NCI-H345 treated with DMSO at 0.1 percent for 48 hours (cell line): ENCODE measurements at regions not wholly inside any gene's neighbourhood (a gene's known extent, or its start where the extent isn't known, plus 50 kb on each side); places are given as distances from the start of the nearest gene placed in this dataset.

Source experiments
- DNase-seq: peaks from one replicate; lab custom pipeline; 2025; ENCODE audit not compliant: unreplicated experiment; lab: John Stamatoyannopoulos, UW

- no peak for DNase-seq
Measured at GRCh38 chr4:15226203-15226602, 201.6 kb upstream of the C1QTNF7 start.

- DNase-seq: peak; percentile 17
Measured at GRCh38 chr4:15231265-15232091, 196.4 kb upstream of the C1QTNF7 start.

- no peak for DNase-seq
Measured at GRCh38 chr4:15232366-15233263, 195.2 kb upstream of the C1QTNF7 start.

- no peak for DNase-seq
Measured at GRCh38 chr4:15233264-15233597, 194.6 kb upstream of the C1QTNF7 start.

- DNase-seq: no peak
Measured at GRCh38 chr4:15233626-15234025, 194.2 kb upstream of the C1QTNF7 start.

GRCh38 chr4:15234116-15234855 is 193.5 kb upstream of the C1QTNF7 start:
- no peak for DNase-seq

- no peak for DNase-seq
Measured at GRCh38 chr4:15234856-15235126, 193.0 kb upstream of the C1QTNF7 start.

GRCh38 chr4:15235135-15235534 is 192.7 kb upstream of the C1QTNF7 start:
- DNase-seq: no peak

GRCh38 chr4:15237648-15238230 is 190.1 kb upstream of the C1QTNF7 start:
- no peak for DNase-seq

GRCh38 chr4:15238720-15239119 is 189.1 kb upstream of the C1QTNF7 start:
- DNase-seq: no peak

- DNase-seq: no peak
Measured at GRCh38 chr4:15239866-15240265, 188.0 kb upstream of the C1QTNF7 start.

- no peak for DNase-seq
Measured at GRCh38 chr4:15240764-15241163, 187.1 kb upstream of the C1QTNF7 start.

GRCh38 chr4:15242021-15242420 is 185.8 kb upstream of the C1QTNF7 start:
- no peak for DNase-seq

GRCh38 chr4:15244354-15244753 is 183.5 kb upstream of the C1QTNF7 start:
- DNase-seq: no peak

- no peak for DNase-seq
Measured at GRCh38 chr4:15245006-15245530, 182.8 kb upstream of the C1QTNF7 start.

- no peak for DNase-seq
Measured at GRCh38 chr4:15250021-15250441, 177.8 kb upstream of the C1QTNF7 start.

- no peak for DNase-seq
Measured at GRCh38 chr4:15253349-15253748, 174.5 kb upstream of the C1QTNF7 start.

GRCh38 chr4:15254236-15254880 is 173.5 kb upstream of the C1QTNF7 start:
- no peak for DNase-seq

- DNase-seq: no peak
Measured at GRCh38 chr4:15255537-15255936, 172.3 kb upstream of the C1QTNF7 start.

- DNase-seq: no peak
Measured at GRCh38 chr4:15260758-15261157, 167.1 kb upstream of the C1QTNF7 start.

GRCh38 chr4:15262396-15262795 is 165.4 kb upstream of the C1QTNF7 start:
- DNase-seq: no peak
